ENCODE measurements at regions not wholly inside any gene's neighbourhood (a gene's known extent, or its start where the extent isn't known, plus 50 kb on each side); places are given as distances from the start of the nearest gene placed in this dataset.

DNA sequence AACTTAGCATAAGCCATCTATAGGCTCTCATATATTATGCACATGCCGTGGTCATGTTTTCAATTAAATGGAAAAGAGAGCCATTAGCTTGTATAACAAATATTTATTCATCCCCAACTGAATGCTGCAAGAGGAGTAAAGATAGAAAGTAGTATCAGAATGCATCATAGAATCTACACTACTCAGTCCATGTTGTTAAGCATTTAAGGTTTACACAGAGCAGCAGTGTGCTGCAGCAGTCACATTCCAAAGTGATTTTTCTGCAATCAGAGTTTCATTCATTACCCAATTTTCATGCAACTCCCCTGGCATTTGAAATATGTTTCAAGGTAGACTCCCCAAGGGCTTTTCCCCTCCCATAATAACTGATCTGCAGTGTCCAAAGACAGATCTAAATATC, 82.2 kb upstream of the LMO3 start:
- DNase-seq (ENCODE audit: low read depth): no peak

- DNase-seq (ENCODE audit: low read depth): no peak
Observed at GRCh38 chr12:16685107-16685506, 79.1 kb upstream of the LMO3 start.

GRCh38 chr12:16681196-16681595, 75.2 kb upstream of the LMO3 start:
- no peak for DNase-seq (ENCODE audit: low read depth)

- no peak for DNase-seq (ENCODE audit: low read depth)
Observed at GRCh38 chr12:16675438-16675837, 69.5 kb upstream of the LMO3 start.

- no peak for DNase-seq (ENCODE audit: low read depth)
Observed at GRCh38 chr12:16674885-16675284, 68.9 kb upstream of the LMO3 start.

GRCh38 chr12:16670456-16671050, 64.6 kb upstream of the LMO3 start:
- peak; percentile 16 for DNase-seq (ENCODE audit: low read depth)

DNA sequence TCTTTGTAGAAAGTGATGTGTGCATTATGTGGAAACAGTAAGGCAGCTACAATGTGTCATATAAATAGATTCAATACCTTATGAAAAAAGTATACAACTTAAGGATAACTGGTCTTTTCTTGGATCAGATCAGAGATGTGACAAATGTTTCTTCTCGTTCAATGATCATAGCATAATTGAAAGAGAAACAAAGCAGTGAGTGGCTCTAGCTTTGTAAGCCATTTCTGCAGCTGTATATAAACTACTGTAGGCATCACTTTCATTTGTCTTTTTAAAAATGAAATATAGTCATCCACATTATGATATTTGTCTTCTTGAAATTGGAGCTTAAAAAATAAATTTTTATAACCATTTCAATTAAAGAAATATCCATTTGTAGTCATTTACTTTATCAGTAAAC, 63.8 kb upstream of the LMO3 start:
- no peak for DNase-seq (ENCODE audit: low read depth)

GRCh38 chr12:16668198-16668597, 62.2 kb upstream of the LMO3 start:
- DNase-seq (ENCODE audit: low read depth): no peak

DNA sequence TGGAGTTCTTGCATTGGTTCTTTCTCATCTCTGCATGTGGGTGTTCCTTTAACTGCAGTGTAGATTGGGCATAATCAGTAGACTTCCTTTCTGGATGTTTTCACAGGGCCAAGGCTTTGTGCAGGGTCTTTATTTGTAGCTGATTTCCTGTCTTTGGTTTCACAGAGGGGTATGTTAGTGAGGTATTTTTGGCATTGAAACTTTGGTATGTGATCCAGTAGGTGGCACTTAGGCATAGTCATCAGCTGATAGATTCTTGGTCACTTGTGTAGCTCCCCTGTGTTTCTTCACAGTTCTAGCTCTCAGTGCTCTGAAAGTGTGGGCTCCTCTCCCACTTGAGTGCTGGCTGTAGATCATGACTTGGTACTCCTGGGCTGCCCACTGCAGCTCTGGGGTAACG, 52.7 kb upstream of the LMO3 start:
- DNase-seq (ENCODE audit: low read depth): no peak

Data from Daoy (cell line).